Neural cell (in vitro differentiated cells): ENCODE measurements at regions not wholly inside any gene's neighbourhood (a gene's known extent, or its start where the extent isn't known, plus 50 kb on each side); places are given as distances from the start of the nearest gene placed in this dataset.
"Not testable (repeated sequence)": the region's sequence is repeated elsewhere in the genome, so short reads cannot be mapped to it uniquely, and the experiment has no call there.

Source experiments
- H2AFZ ChIP-seq: fragments of 200-600, 300-800 bp; sonication (generic), shearing (Covaris generic); 2 replicates; pipeline ENCODE4 v1.6.0; 2014; ENCODE audit warnings: low read depth, mild to moderate bottlenecking, antibody characterized with exemption, low read length, moderate library complexity
- H3F3A ChIP-seq: fragments of 200-600 bp; shearing (Covaris generic); 2 replicates; pipeline ENCODE4 v1.6.1; 2016; ENCODE audit warnings: mild to moderate bottlenecking, moderate library complexity, mixed read lengths, antibody characterized with exemption, low read length; ENCODE audit not compliant: insufficient read depth, poor library complexity, severe bottlenecking
- H3K27ac ChIP-seq: fragments of 200-600, 300-800 bp; sonication (generic), shearing (Covaris generic); 2 replicates; pipeline ENCODE4 v1.5.1; 2014; ENCODE audit warnings: mild to moderate bottlenecking, low read length, moderate library complexity
- H3K27me3 ChIP-seq: fragments of 300-800, 200-600 bp; sonication (generic), shearing (Covaris generic); 2 replicates; pipeline ENCODE4 v1.6.0; 2014; ENCODE audit warnings: mild to moderate bottlenecking, low read depth, low read length, moderate library complexity; ENCODE audit not compliant: insufficient read depth
- H3K36me3 ChIP-seq: fragments of 300-800, 200-600 bp; sonication (generic), shearing (Covaris generic); 2 replicates; pipeline ENCODE4 v1.5.1; 2014; ENCODE audit warnings: mild to moderate bottlenecking, antibody characterized with exemption, low read length, moderate library complexity; ENCODE audit not compliant: insufficient read depth
- H3K4me2 ChIP-seq: fragments of 300-800, 200-600 bp; sonication (generic), shearing (Covaris generic); 2 replicates; pipeline ENCODE4 v1.6.0; 2014; ENCODE audit warnings: mild to moderate bottlenecking, low read length
- H3K4me3 ChIP-seq: fragments of 300-800, 200-600 bp; sonication (generic), shearing (Covaris generic); 2 replicates; pipeline ENCODE4 v1.5.1; 2014; ENCODE audit warnings: mild to moderate bottlenecking, low read length, moderate library complexity
- H3K79me2 ChIP-seq: fragments of 200-600 bp; shearing (Covaris generic); replicated peaks from 2 replicates; pipeline ENCODE4 v1.6.0; 2014; ENCODE audit warnings: mild to moderate bottlenecking, low read length, moderate library complexity; ENCODE audit not compliant: insufficient read depth
- H3K9ac ChIP-seq: fragments of 300-800, 200-600 bp; sonication (generic), shearing (Covaris generic); 2 replicates; pipeline ENCODE4 v1.6.1; 2016; ENCODE audit warnings: mild to moderate bottlenecking, low read length, mixed read lengths
- H3K9me2 ChIP-seq: fragments of 200-600 bp; shearing (Covaris generic); 2 replicates; pipeline ENCODE4 v1.6.1; 2016; ENCODE audit warnings: mild to moderate bottlenecking, low read length, mixed read lengths; ENCODE audit not compliant: insufficient read depth
- H3K9me3 ChIP-seq: fragments of 200-600, 300-800 bp; sonication (generic), shearing (Covaris generic); 2 replicates; pipeline ENCODE4 v1.6.1; 2016; ENCODE audit warnings: mild to moderate bottlenecking, mixed run types, low read length, moderate library complexity, mixed read lengths
- H4K20me1 ChIP-seq: fragments of 200-600 bp; shearing (Covaris generic); 2 replicates; pipeline ENCODE4 v1.6.1; 2016; ENCODE audit warnings: mild to moderate bottlenecking, mixed run types; ENCODE audit not compliant: insufficient read depth
- CTCF ChIP-seq: fragments of 450-650 bp; IDR thresholded peaks from 2 replicates; pipeline ENCODE4 v1.5.1; 2014; ENCODE audit warnings: antibody characterized with exemption, mild to moderate bottlenecking, moderate library complexity; ENCODE audit not compliant: poor library complexity, severe bottlenecking
- EP300 ChIP-seq: fragments of 450-650 bp; conservative IDR thresholded peaks from 2 replicates; pipeline ENCODE4 v1.6.1; 2014; ENCODE audit warnings: antibody characterized with exemption, mild to moderate bottlenecking, moderate library complexity; ENCODE audit not compliant: poor library complexity, severe bottlenecking
- EZH2 ChIP-seq: fragments of 200-600, 300-800 bp; shearing (Covaris generic), sonication (generic); IDR thresholded peaks from 2 replicates; pipeline ENCODE4 v1.6.1; 2014; ENCODE audit warnings: antibody characterized with exemption, low read length, borderline replicate concordance, mild to moderate bottlenecking; ENCODE audit not compliant: insufficient read depth, poor library complexity, severe bottlenecking
- MXI1 ChIP-seq: fragments of 450-650 bp; conservative IDR thresholded peaks from 2 replicates; pipeline ENCODE4 v1.6.1; 2014; ENCODE audit warnings: antibody characterized with exemption, mild to moderate bottlenecking; ENCODE audit not compliant: poor library complexity, severe bottlenecking
- POLR2AphosphoS5 ChIP-seq: IDR thresholded peaks from 2 replicates; pipeline ENCODE4 v1.6.1; 2012
- RAD21 ChIP-seq: fragments of 450-650 bp; conservative IDR thresholded peaks from 2 replicates; pipeline ENCODE4 v1.6.1; 2014; ENCODE audit warnings: antibody characterized with exemption, mild to moderate bottlenecking, moderate library complexity
- REST ChIP-seq: IDR thresholded peaks from 2 replicates; pipeline ENCODE4 v1.6.1; 2012; ENCODE audit warnings: borderline replicate concordance
- SMC3 ChIP-seq: fragments of 450-650 bp; conservative IDR thresholded peaks from 2 replicates; pipeline ENCODE4 v1.6.1; 2014; ENCODE audit warnings: antibody characterized with exemption, mild to moderate bottlenecking, moderate library complexity; ENCODE audit not compliant: poor library complexity
- TAF1 ChIP-seq: IDR thresholded peaks from 2 replicates; pipeline ENCODE4 v1.6.1; 2012; ENCODE audit warnings: low read depth

GRCh38 chr13:89214185-89214584 is 1543.0 kb downstream of the SLITRK5 start:
- no peak overlapping the region for H3K27ac ChIP-seq
- H4K20me1 ChIP-seq: no peaks in the 10 kb centered on the region
- H3K9me2 ChIP-seq: no peaks in the 10 kb centered on the region
- no peaks in the 10 kb centered on the region for H3K79me2 ChIP-seq
- H3F3A ChIP-seq: no peaks in the 10 kb centered on the region
- H3K9me3 ChIP-seq: no peaks in the 10 kb centered on the region
- H2AFZ ChIP-seq: no peak overlapping the region
- TF ChIP-seq POLR2AphosphoS5 (no peak), EP300 (no peak), TAF1 (no peak), EZH2 (no peak), CTCF (no peak)
- no peaks in the 10 kb centered on the region for H3K36me3 ChIP-seq
- no peak overlapping the region for H3K4me3 ChIP-seq
- H3K9ac ChIP-seq: no peak overlapping the region
- H3K4me2 ChIP-seq: no peak overlapping the region
- H3K27me3 ChIP-seq: no peaks in the 10 kb centered on the region

- not testable (repeated sequence) for H3K36me3 ChIP-seq, H3K79me2 ChIP-seq, H3K4me3 ChIP-seq, H2AFZ ChIP-seq, H3F3A ChIP-seq, H3K27ac ChIP-seq, H4K20me1 ChIP-seq, H3K9ac ChIP-seq, H3K9me3 ChIP-seq, H3K9me2 ChIP-seq, H3K4me2 ChIP-seq, H3K27me3 ChIP-seq
These were observed 1544.1 kb downstream of the SLITRK5 start for GRCh38 chr13:89215319-89215718.

DNA sequence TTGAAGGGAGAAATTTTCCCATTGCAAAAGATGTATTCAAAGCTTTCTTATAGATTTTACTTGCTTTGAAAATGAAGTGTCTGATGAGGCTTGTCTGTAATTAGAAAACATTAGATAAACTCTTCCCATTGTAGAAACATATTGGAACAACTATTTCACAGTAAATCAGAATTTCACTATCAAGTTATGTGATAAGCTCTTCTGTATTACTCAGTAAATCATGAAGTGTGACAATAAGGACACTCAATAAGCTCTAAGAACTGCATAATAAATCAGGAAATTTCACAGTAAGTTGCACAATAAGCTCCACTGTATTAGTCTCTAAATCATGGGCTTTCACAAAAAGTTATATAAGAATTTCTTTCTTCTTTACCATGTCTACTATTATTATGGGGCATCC is 1546.6 kb downstream of the SLITRK5 start:
- Histone ChIP-seq H3K9me3 (no peaks in the 10 kb centered on the region), H3K4me2 (no peak overlapping the region)
- TF ChIP-seq RAD21: no peak
- no peak for TF ChIP-seq POLR2AphosphoS5
- TF ChIP-seq TAF1: no peak
- no peak for TF ChIP-seq EZH2
- no peak for TF ChIP-seq MXI1
- TF ChIP-seq REST: no peak
- TF ChIP-seq SMC3: no peak
- no peak for TF ChIP-seq CTCF
- TF ChIP-seq EP300: no peak

More for the DNA sequence above, 1546.6 kb downstream of the SLITRK5 start:
- no peaks in the 10 kb centered on the region for H3K79me2 ChIP-seq
- H3K36me3 ChIP-seq: no peaks in the 10 kb centered on the region
- H3K27ac ChIP-seq: no peak overlapping the region
- no peaks in the 10 kb centered on the region for H3K27me3 ChIP-seq
- no peak overlapping the region for H3K9ac ChIP-seq
- H2AFZ ChIP-seq: no peak overlapping the region
- H3F3A ChIP-seq: no peaks in the 10 kb centered on the region
- H3K4me3 ChIP-seq: no peak overlapping the region
- no peaks in the 10 kb centered on the region for H4K20me1 ChIP-seq
- no peaks in the 10 kb centered on the region for H3K9me2 ChIP-seq
